ENCODE measurements at regions not wholly inside any gene's neighbourhood (a gene's known extent, or its start where the extent isn't known, plus 50 kb on each side); places are given as distances from the start of the nearest gene placed in this dataset.
"Not testable (repeated sequence)": the region's sequence is repeated elsewhere in the genome, so short reads cannot be mapped to it uniquely, and the experiment has no call there.

GRCh38 chr11:90286640-90287039 is 63.8 kb upstream of the CHORDC1 start:
- no peak overlapping the region for H3K4me3 ChIP-seq (replicated peaks in 1 of 2; ENCODE audit: low read depth in 2 of 2, low read length in 2 of 2)
- TF ChIP-seq CTCF (IDR thresholded peaks at IDR 0.05; ENCODE audit: low read depth, low read length), result no peak
- no peak for DNase-seq (ENCODE audit: low read depth in 2 of 2)

- no peak overlapping the region for H3K4me3 ChIP-seq (replicated peaks in 1 of 2; ENCODE audit: low read depth in 2 of 2, low read length in 2 of 2)
- TF ChIP-seq CTCF (IDR thresholded peaks at IDR 0.05; ENCODE audit: low read depth, low read length), result no peak
- no peak for DNase-seq (ENCODE audit: low read depth in 2 of 2)
These were observed 61.3 kb upstream of the CHORDC1 start for GRCh38 chr11:90284171-90284570.

- not testable (repeated sequence) for H3K4me3 ChIP-seq (replicated peaks in 1 of 2; ENCODE audit: low read depth in 2 of 2, low read length in 2 of 2); DNase-seq (ENCODE audit: low read depth in 2 of 2)
These were observed 59.8 kb upstream of the CHORDC1 start for GRCh38 chr11:90282551-90283071.

- no peak overlapping the region for H3K4me3 ChIP-seq (replicated peaks in 1 of 2; ENCODE audit: low read depth in 2 of 2, low read length in 2 of 2)
- no peak for DNase-seq (ENCODE audit: low read depth in 2 of 2)
- TF ChIP-seq CTCF (IDR thresholded peaks at IDR 0.05; ENCODE audit: low read depth, low read length), result no peak
These were observed 51.5 kb upstream of the CHORDC1 start for GRCh38 chr11:90274362-90274761.

Measured in cardiac fibroblast (primary cell).